ENCODE measurements at regions not wholly inside any gene's neighbourhood (a gene's known extent, or its start where the extent isn't known, plus 50 kb on each side); places are given as distances from the start of the nearest gene placed in this dataset.

- TF ChIP-seq CTCF (IDR thresholded peaks at IDR 0.05 in 2 of 3, conservative IDR thresholded peaks at IDR 0.05 in 1 of 3; ENCODE audit: borderline replicate concordance in 1 of 3, insufficient read depth in 1 of 3, low read depth in 2 of 3, low read length in 2 of 3) (no peak), ZNF274 (IDR thresholded peaks at IDR 0.05; ENCODE audit: low read depth, low read length) (no peak), ATF3 (IDR thresholded peaks at IDR 0.05) (no peak), CEBPB (IDR thresholded peaks at IDR 0.05; ENCODE audit: low read depth) (no peak), EZH2 (IDR thresholded peaks at IDR 0.05) (no peak), EZH2phosphoT487 (IDR thresholded peaks at IDR 0.05; ENCODE audit: borderline replicate concordance) (no peak)
Measured at GRCh38 chr9:129402931-129403778, 217.7 kb downstream of the C9orf50 start.
